Esophagus squamous epithelium (tissue), 4 donors: ENCODE measurements at regions not wholly inside any gene's neighbourhood (a gene's known extent, or its start where the extent isn't known, plus 50 kb on each side); places are given as distances from the start of the nearest gene placed in this dataset.

Experiments used
- POLR2A ChIP-seq, 4 donors: fragments of 450-650 bp; IDR thresholded peaks; one replicate each; pipeline ENCODE4 v1.6.1; 2017; ENCODE audit warnings: antibody characterized with exemption in 4 of 4, mild to moderate bottlenecking in 4 of 4, moderate library complexity in 3 of 4
- TF ChIP-seq, protein P1 (sequence below), 6 experiments: fragments of 450-650 bp in 4 of 6; fragments of 200-600 bp in 2 of 6; sonication (generic) in 2 of 6; IDR thresholded peaks; one replicate each; pipeline ENCODE4 v1.5.1; 2016 to 2019; ENCODE audit warnings: antibody characterized with exemption in 6 of 6, mild to moderate bottlenecking in 4 of 6, moderate library complexity in 4 of 6

DNA sequence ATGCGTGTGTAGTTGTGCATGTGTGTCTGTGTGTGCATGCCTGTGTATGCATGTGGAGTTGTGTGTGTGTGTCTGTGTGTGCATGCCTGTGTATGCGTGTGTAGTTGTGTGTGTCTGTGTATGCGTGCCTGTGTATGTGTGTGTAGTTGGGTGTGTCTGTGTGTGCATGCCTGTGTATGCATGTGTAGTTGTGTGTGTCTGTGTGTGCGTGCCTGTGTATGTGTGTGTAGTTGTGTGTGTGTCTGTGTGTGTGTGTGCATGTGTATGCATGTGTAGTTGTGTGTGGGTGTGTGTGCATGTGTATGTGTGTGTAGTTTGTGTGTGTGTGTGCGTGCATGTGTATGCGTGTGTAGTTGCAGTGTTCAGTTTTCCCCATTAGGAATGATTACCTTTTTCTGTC, 162.0 kb downstream of the URB2 start:
- TF ChIP-seq, protein P1, sequence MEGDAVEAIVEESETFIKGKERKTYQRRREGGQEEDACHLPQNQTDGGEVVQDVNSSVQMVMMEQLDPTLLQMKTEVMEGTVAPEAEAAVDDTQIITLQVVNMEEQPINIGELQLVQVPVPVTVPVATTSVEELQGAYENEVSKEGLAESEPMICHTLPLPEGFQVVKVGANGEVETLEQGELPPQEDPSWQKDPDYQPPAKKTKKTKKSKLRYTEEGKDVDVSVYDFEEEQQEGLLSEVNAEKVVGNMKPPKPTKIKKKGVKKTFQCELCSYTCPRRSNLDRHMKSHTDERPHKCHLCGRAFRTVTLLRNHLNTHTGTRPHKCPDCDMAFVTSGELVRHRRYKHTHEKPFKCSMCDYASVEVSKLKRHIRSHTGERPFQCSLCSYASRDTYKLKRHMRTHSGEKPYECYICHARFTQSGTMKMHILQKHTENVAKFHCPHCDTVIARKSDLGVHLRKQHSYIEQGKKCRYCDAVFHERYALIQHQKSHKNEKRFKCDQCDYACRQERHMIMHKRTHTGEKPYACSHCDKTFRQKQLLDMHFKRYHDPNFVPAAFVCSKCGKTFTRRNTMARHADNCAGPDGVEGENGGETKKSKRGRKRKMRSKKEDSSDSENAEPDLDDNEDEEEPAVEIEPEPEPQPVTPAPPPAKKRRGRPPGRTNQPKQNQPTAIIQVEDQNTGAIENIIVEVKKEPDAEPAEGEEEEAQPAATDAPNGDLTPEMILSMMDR (IDR thresholded peaks at IDR 0.05) = no peak
- TF ChIP-seq POLR2A (IDR thresholded peaks at IDR 0.05) = no peak
